ENCODE measurements at regions not wholly inside any gene's neighbourhood (a gene's known extent, or its start where the extent isn't known, plus 50 kb on each side); places are given as distances from the start of the nearest gene placed in this dataset.
"Not testable (repeated sequence)": the region's sequence is repeated elsewhere in the genome, so short reads cannot be mapped to it uniquely, and the experiment has no call there.

DNA sequence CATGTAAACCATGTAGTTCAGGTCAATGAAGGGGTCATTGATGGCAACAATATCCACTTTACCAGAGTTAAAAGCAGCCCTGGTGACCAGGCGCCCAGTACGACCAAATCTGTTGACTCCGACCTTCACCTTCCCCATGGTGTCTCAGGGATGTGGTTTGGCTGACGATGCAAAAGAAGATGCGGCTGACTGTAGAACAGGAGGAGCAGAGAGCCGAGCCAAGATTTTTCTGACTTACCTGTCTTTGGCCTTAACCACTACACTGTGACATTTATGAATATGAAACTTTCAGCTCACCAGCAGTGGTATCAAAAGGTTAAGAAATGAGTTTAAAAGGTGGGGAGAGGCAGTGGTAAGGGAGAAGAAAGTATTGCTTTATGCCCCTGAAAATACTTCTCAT, 309.8 kb downstream of the BCOR start:
- DNase-seq, result no peak

DNA sequence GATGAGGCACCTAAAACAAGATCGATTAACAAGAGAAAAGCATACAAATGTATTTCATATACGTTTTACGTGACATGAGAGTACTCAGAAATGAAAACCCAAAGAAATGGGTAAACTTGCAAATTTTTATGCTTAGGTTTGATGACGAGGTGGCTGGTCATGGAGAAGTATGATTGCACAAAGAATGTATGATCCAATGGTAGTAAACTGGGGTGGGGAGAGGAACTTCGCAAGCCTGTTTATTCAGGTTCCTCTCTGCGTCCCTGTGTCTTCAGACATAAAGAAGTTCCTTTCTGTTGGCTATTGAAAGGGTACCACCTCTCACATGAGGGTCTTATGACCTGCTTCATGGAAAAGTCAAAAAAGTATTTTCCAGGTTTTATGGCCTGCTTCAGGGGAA, 309.2 kb downstream of the BCOR start:
- no peak for DNase-seq

- no peak for DNase-seq
Measured at GRCh38 chrX:39791691-39792090, 306.1 kb downstream of the BCOR start.

GRCh38 chrX:39795605-39796004, 302.2 kb downstream of the BCOR start:
- no peak for DNase-seq

DNA sequence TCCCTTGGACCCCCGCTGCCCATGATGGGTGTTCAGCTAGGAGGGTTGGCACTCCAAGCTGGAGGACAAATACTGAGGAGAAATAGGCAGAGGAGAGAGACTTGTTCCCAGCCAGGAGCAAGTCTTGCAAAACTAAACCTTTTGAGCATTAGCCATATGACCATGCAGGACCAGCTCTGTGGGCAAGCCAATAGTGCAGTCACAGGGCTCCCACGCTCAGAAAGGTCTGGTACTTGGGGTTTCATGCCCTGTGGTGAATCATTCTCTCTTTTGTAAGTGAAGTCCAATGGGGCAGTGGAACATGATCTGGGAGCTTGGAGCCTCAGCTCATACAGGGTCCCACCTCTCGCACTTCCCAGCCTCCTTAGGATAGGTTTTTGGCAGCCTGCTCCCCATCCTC, 300.9 kb downstream of the BCOR start:
- no peak for DNase-seq

- DNase-seq, result not testable (repeated sequence)
Measured at GRCh38 chrX:39798488-39798887, 299.3 kb downstream of the BCOR start.

DNA sequence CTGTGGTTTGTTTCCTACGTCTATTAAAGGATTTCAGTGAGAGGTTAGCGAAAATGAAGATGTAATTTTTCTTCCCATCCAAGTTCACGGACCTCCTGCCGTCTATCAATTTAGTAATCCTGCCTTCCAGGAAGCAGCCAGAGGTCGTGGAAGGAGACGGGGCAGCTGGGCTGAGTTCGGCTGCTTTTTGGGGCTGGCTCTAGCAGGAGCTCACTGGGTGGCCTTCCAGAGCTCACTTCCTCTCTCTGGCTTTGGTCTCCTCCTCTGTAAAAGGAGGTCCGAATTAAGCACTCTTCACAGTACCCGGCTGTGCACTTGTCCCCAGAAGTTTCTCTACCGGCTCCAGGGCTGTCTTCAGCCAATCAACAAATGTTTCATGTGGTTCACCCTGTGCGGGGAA, 295.4 kb downstream of the BCOR start:
- DNase-seq, result no peak

- no peak for DNase-seq
Measured at GRCh38 chrX:39802908-39803307, 294.9 kb downstream of the BCOR start.

DNA sequence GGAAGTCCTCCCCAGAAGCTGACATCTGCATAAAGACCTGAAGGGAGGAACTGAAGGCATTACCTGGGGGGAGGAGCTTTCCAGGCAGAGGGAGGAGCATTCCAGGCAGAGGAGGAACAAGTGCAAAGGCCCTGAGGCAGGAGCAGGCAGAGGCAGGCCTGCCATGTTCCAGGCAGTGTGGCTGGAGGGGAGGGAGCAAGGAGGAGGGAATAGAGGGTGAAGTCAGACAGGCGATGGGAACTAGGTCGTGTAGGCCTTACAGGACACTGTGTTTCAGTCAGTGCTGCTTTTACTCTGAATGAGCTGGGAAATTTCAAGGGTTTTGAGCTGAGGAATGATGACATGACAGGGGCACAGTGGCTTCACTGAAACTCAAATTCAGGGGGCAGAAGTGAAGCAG, 292.7 kb downstream of the BCOR start:
- DNase-seq, result no peak

DNA sequence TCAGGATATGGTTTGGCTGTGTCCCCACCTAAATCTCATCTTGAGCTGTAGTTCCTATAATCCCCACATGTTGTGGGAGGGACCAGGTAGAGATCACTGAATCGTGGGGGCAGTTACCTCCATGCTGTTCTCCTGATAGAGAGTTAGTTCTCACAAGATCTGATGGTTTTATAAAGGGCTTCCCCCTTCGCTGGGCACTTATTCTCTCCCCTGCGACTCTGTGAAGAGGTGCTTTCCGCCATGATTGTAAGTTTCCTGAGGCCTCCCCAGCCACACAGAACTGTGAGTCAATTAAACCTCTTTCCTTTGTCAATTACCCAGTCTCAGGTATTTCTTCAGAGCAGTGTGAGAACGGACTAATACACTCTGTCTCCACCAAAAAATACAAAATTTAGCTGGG, 291.9 kb downstream of the BCOR start:
- no peak for DNase-seq

DNA sequence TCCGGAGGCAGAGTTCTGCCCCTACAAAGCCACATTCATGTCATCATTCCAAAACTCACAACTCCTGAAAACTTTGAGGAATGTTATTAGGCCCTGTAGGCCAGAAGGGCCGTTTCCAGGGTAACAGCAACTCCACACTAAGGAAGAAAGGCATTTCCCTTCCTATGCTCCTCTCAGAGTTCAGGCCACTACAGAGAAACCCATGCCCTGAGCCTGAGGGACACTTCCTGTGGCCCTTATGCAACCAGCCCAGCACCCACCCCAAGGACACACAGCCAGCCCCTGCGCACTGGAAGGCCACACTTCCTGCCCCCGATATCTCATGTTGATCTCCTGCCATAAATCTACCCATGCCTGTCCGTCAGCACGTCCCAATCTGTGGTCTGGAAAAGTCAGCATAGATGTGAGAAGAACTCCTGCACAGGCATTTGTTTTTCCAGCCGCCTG, 289.3 kb downstream of the BCOR start:
- DNase-seq, result peak; percentile 86

DNA sequence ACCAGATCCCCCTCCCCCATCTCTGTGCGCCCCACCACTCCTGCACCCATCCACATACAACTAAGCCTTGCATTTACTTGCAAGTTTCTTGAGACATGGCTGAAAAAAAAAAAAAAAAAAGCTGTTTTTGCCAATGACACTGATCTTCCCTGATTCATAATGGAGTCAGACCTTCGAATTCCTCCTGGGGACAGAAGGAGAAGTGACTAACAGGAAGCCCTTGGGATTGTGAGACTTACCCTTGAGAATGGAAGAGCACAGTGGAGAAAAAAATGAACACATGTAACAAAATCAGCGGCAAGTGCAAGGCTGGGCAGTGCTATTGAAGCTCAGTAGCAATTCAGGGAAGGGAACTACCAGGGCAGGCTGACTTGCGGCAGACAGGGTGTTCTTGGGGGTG, 288.4 kb downstream of the BCOR start:
- peak; percentile 55 for DNase-seq

- no peak for DNase-seq
Measured at GRCh38 chrX:39810901-39811300, 286.9 kb downstream of the BCOR start.

DNA sequence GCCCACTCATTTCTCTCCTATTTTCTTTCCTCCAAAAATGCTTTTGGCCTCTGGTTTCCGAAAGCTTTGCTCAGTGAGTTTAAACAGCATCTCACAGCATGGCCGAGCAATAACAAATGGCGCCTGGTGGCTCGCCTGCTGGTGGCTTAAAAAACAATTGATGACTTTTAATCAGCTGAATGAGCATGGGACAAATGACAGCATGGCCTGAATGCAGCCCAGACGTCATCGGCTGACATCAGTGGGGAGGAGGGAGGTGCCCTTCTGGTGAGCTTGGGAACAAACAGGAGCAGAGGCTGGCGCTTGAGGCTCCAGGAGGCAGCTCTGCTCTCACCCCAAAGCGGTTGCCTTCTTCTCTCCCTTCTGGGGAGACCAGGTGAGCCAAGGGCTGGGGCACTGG, 286.4 kb downstream of the BCOR start:
- DNase-seq, result no peak

DNA sequence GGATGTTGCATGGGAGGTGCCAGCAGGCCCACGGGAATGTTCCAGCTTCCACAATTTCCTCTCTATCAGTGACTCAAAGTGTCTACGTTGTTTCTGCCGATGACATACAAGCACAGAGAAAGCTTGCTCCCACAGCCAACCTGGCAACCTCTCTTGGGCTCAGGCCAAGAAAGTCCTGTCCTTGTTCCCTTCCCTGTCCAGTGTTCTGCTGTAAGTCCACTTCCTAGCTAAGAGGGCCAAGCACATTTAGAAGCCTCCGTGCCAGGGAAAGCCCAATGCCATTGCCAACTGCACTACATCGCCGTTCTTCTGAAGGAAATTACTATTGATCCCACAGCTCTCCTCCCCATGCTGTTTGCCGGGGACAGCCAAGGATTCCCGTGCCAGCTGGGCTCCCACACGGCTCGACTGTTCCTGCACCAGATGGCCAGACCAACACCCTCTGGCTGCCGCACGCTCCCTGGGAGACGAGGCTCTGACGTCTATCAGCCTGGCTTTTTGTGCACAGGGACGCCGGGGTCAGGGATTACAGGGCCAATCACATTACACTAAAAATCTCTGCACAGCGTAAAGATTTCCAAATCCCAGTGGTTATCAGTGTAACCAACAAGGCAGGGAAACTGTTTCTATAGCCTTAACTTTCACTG, 284.0 kb downstream of the BCOR start:
- peak; percentile 48 for DNase-seq

DNA sequence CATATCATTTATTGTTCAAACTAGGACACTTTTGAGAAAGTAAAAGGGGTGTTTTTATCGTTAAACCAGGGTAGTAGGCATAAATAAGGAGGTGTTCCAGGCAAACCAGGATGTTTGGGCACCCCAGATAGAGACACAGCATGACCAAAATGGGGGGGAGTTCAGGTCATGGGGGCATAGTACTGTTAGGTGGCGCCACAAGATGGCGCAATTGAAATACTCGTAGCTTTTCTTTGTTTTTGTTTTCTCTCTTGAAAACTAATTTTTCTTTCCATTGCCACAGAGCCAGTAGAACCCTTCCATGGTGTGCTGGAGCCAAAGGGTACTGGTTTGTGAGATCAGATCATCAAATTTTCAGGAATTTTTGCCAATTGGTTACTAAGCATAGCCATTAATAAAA, 283.4 kb downstream of the BCOR start:
- no peak for DNase-seq

GRCh38 chrX:39815631-39816030, 282.1 kb downstream of the BCOR start:
- DNase-seq, result no peak

DNA sequence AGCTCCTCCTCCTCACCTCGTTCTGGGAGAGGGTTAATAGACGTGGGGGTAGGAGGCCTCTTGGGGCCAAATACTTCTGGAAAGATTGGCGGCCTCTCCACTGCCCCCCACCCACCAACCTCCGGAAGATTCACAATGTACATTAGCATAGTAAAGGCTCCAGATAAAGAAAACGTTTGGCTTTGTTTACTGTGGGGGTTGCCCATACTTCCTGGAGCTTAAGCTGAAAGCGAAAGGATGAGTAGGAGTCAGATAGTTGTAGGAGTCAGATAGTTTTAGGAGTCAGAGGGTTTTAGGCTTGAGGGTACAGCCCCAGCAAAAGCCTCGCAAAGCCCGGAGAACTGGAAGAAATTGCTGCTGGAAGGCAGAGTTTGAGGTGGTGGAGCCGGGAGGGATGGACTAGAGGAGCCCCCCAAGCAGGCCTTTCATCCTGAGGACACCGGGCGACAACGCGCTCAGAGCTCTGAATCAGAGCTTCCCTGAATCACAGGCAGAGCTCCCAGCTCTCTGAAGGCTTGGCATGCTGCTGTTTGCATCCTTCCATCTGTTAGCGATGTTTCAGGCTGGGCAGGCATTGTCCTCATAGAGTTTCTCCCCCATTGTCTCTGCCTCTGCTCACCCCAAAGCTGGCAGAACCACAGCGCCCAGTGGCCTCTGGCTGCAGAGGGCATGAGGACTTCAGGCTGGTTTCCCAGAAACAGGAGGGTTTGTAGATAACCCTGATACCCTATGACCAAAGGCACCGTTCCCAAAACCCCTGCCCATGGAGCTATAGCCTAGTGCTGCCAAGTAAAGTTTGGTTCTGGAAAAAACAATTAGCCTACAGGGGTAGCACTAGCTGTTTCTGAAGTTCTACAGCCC, 280.7 kb downstream of the BCOR start:
- DNase-seq, result peak; percentile 43

- no peak for DNase-seq
Measured at GRCh38 chrX:39817754-39818470, 279.8 kb downstream of the BCOR start.

- DNase-seq, result no peak
Measured at GRCh38 chrX:39818750-39819149, 279.0 kb downstream of the BCOR start.

DNA sequence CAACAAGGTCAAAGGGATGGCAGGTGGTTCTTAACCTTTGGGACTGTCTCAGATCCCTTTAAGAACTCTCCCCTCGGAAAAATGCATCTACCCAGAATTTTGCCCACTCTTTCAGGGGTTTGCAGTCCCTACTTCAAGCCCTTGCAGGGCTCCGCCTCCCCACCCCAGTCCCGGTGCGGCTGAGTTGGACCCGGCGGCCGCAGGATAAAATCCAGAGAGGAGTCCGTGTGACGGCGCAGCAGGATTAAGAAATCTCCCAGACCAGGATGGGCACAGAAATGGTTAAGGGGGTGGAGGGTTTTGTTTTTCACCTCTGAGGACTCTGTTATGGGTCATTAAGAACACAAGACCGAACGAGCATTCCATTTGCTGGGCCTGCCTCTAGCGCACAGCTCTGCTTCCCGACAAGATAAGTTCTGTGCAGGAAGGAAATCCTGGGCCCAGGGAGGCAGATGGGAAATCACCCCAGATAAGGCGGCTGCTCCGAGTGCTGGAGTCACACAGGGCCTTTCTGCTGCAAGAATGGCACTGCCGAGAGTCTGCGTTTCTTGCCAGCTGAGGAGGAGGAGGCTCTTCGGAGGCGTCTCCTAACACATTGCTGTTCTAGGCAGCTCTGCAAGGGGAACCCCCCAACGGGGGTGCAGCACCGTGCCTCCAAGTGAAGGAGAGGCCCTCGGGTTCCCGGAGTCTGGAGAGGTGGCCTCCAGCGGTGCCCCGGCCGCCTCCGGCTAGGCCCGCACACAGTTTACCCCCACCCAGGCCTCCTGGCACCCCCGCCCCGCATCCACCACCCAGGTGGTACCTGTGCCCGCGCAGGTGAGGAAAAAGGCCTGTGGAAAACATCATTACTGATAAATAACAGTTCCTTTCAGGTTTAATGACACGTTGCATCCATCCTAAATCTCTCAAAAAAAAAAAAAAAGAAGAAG, 277.6 kb downstream of the BCOR start:
- DNase-seq, result no peak

DNA sequence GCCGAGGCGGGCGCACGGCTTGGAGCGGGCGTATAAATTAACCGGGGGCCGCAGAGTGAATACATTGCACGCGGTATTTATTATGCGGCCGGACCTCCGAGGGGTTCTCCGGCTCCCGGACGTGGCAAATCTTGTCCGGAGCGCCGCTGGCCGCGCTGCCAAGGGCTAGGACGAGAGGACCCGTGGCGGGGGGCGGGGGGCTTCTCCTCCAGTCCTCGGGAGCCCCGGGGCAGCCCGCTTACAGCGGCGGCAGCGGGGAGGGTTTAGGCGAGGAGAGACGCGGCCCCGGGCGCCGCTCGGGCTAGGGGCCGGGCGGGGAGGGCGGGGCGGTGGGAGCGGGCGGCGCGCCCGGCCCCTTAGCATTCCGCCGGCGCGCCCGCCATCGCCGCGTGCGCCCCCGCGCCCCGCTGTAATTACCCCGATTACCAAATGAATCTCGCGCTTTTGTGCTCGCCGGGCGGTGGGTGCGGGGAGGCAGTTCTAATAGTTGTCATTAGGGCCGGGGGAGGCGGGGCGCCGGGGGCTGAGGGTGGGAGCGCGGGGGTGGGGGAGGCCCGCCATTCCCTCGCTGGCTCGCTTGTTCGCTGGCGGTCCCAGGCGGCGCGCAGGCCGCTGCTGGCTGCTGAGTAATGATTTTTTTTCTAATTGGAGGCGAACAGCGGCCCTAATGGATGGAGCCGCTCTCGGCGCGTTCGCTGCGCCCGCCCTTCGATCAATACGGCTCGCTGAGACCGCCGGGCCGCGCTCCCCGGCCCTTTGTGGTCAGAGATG, 276.6 kb downstream of the BCOR start:
- DNase-seq, result peak; percentile 29
